ENCODE measurements at regions not wholly inside any gene's neighbourhood (a gene's known extent, or its start where the extent isn't known, plus 50 kb on each side); places are given as distances from the start of the nearest gene placed in this dataset.

DNA sequence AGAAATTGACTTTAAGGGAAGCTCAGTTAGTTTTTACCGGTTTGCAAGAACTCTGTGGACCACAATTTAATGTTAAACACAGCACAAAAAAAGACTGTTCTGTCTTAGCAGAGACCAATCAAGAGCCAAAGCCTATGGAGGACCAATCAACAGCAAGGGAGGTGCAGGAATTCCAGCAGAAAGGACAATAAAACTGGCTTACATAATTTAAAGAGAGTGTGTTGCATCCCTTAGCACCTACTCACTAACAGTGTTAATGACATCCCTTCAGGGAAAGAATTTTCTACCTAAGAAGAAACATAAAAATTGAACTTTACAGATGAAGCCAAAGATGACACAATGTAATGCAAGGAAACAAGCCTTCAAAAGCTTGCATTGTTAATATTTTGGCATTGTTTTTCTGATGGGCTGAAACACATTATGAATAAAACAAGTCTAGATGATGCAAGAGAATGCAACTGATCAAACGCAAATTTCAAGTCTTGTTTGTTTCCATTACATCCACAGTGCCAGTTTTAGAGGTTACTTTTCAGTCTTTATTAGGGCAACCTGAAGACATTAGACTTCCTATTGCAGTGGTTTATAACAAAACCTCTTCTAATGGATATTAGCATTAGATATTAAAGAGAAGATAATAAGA lies 111.3 kb upstream of the FST start:
- no peak for TF ChIP-seq POLR2A (IDR thresholded peaks at IDR 0.05)
- TF ChIP-seq, protein P1, sequence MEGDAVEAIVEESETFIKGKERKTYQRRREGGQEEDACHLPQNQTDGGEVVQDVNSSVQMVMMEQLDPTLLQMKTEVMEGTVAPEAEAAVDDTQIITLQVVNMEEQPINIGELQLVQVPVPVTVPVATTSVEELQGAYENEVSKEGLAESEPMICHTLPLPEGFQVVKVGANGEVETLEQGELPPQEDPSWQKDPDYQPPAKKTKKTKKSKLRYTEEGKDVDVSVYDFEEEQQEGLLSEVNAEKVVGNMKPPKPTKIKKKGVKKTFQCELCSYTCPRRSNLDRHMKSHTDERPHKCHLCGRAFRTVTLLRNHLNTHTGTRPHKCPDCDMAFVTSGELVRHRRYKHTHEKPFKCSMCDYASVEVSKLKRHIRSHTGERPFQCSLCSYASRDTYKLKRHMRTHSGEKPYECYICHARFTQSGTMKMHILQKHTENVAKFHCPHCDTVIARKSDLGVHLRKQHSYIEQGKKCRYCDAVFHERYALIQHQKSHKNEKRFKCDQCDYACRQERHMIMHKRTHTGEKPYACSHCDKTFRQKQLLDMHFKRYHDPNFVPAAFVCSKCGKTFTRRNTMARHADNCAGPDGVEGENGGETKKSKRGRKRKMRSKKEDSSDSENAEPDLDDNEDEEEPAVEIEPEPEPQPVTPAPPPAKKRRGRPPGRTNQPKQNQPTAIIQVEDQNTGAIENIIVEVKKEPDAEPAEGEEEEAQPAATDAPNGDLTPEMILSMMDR (IDR thresholded peaks at IDR 0.05) = no peak

Measured in Peyer's patch (tissue), 4 donors.